GM18505 (cell line): ENCODE measurements at regions not wholly inside any gene's neighbourhood (a gene's known extent, or its start where the extent isn't known, plus 50 kb on each side); places are given as distances from the start of the nearest gene placed in this dataset.

ENCODE experiments used
- ATAC-seq: cut with Tn5 transposase; IDR thresholded peaks from one replicate; pipeline ENCODE4 v1.9.1; 2021; ENCODE audit not compliant: unreplicated experiment
- POLR2A ChIP-seq: IDR thresholded peaks from 4 replicates; pipeline ENCODE4 v1.6.1; 2011; ENCODE audit warnings: borderline replicate concordance; ENCODE audit not compliant: insufficient read depth, insufficient read length; ENCODE audit errors: extremely low read depth

DNA sequence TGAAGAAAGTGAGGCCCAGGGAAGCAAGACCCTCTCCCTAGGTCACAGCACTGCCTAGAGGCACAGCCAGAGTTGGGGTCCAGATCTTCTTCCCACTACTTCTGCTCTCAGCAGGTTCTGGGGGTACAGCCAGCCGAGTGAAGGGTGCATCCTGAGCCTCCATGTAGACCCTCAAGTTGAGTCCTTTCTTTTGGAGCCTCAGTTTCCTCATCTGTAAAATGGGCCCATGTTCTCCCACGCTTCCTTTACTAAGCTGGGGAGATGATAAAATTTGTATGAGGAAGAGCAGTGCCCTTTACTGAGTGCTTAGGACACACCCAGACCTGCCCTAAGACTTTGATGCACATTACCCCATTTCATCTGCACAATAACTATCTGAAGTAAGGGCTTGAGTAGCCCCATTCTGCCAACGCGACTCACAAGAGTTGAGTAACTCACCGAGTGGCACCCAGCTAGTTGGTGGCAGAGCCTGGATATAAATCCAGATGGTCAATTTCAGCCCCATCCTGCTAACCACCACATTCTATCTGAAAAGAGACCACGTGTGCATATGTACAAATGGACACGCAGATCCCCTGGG lies 64.3 kb upstream of the GGTA1 start:
- no peak for ATAC-seq
- no peak for TF ChIP-seq POLR2A

DNA sequence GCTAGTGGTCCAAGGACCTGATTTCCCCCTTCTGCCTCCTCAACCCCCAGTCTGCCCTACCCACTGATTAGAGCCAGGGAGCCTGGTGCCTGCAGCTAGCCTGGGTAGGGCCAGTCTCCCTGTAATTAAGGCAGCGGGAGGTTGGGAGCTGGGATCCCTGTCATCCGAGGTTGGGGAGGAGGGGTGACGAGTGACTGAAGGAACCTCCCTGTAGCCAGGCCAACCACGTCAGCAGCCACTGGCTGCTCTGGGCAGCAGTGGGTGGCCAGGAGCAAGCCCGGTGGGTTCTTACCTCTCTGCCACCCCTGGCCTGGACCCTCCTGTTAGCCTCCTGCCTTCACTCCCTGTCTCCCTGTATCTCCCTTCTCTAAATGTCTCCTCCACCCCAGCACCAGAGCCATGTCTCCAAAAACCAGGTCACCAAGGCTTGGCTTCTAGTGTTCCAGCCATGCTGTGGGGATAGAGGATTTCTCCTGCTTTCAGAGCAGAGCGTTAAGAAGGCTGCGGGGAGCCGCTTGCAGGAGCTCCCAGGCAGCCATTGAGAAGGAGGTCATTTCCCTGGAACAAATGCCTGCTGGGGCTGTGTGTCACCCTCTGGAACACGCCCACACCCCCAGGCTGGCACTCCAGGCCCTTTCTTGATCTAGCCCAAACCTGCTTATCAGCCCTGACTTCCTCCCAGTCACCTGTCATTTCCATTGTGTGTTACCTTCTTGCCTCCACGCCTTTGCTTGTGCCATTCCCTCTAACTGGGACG lies 65.0 kb upstream of the GGTA1 start:
- TF ChIP-seq POLR2A: no peak
- ATAC-seq: no peak

DNA sequence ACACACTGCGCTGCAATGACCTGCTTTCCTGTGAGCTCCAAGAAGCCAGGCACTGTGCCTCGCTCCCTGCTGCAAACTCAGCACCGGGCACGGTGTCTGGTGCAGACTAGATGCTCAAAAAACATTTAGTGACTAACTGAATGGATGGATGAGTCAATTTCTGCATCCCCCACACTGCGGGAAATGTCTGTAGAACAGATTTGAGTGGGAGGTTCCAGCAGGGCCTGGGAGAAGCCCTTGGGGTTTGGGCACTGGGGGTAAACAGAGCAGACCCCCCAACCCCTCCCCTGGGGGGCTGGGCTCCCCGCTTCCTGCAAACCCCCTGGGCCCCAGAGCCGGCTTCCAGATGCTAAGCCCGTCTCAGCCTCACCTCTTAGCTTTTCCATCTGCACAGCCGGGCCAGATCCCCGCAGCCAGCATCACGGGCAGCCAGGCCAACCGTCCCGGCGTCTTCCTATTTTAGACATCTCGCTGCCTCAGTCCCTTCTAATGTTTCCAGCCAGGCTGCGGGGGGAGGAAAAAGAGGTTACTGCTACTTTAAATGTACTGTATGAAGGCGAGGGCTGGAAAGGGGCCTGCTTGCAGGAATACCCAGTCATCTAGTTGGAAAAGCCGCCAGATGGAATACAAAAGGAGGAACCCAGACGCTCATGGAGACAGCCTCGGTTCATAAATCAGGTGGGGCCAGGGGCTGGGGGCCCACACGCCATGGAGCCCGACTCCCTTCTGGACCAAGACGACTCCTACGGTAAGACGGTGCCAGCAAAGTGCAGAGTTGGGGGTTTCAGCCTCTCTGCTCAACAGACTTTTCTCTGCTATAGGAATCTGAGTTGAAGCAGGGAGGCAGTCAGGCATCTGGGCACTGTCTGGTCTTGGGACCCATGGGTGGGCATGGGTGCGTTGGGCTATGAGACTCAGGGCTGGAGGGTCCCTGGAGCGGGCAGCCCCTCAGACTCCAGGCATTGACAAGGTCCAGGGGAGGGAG lies 67.1 kb upstream of the GGTA1 start:
- no peak for ATAC-seq
- TF ChIP-seq POLR2A: no peak

DNA sequence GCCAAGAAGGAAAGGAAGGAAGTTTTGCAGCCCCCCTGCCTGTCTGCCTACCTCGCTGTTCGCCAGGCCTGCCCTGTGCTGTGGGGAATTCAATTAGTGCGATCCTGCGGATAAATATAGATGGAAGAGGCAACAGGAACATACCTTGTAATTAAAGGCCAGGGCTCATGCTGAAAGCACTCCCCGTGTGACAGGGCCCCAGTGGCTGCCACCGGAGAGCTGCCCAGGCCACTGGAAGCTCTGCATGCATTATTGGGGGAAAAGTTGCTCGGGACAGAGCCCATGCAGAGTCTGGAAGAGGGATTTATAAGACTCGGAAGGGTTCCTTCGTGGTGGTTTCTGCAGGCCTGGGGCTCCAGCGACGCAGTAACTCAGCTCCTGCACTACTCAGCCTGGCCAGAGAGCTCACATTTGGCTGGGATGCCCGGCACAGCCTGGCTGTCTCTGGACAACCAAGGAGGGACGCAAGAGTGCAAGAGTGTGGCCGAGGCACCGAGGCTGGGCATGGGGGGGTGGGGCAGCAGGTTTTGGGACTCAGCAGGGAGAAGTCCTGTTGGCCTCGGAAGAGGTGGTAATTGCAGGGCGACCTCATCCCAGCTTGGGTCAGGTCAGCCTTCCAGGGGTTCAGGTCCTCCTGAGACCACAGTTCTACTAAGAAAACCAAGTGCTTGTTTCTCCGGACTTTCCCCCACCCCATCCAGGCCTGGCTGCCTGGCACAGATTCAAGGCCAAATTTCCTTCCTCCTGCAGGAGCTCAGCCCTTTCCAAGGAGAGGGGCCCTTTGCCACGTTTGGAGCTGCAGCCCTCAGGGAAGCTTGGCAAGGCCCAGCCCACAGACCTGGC lies 68.1 kb upstream of the GGTA1 start:
- TF ChIP-seq POLR2A: no peak
- no peak for ATAC-seq

DNA sequence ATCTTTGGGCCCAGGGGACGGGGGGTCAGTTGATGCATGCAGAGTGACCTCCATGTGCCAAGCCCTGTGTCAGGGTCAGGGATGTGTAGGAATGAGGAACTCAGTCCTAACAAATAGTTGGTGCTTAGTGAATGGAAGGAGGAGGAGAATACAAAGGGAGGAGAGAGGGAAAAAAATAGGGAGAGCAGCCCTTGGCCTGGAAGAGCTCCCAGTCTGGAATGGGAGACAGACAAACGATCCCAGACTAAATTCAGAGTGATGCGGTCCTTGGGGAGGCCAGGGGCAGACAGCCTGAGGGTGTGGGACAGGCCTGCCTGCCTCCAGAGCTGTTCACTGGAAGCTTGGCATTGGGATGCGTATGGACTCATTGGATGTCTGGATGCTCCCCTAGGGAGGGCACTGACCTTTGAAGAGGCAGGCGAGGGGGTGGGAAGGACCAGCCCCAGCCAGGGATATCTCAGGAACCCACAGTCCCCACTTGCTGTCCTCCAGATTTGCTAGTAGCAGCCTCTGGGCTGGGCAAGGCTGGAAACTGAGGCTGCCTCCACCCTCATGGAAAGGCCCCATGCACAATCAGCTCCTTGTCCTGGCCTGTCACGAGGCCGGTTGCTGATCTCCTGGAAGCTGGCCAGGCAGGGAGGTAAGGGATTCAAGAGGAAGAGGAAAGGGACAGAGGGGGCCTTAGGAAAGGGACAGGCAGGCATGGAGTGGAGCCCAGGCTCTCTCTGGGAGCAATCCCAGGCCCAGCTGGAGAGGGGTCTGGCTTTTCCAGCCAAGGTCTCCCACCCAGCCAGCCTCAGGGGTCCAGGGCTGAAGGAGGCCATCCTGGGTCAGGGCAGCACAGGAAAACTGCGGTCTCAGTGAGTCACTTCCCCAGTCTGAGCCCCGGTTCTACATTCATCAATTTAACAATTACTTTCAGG lies 69.0 kb upstream of the GGTA1 start:
- TF ChIP-seq POLR2A: no peak
- no peak for ATAC-seq

DNA sequence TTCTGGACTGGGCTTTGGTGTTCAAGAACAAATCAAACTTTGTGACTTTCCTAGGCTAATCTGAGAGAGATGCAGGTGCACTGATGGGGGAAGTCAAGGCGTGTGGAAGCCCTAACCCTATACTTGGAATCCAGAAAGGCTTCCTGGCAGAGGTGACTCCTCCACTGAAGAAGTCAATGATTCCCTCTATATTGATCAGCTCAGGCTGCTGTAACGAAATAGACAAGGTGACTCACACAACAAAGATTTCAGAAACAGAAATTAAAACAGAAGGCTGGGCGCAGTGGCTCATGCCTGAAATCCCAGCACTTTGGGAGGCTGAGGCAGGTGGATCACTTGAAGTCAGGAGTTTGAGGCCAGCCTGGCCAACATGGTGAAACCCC lies 69.6 kb upstream of the GGTA1 start:
- no peak for ATAC-seq
- no peak for TF ChIP-seq POLR2A

DNA sequence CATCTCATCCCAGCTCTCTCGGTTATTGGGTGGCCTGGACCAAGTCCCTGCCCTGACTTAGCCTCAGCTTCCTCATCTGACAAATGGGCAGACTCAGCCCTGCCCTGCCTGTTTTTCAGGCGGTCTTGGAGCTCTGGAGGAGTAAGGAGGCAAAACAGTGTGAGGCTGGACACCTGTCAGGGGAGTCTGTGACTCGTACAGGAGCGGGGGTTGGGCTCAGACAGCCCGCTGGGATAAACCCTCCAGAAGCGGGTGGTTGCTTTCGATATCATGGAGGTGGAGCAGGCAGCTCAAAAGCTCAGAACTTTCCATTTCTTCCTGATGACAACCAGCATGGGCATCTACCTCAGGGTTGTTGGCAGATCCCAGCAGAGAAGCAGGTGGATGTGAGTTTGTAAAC lies 72.9 kb upstream of the GGTA1 start:
- ATAC-seq: no peak

DNA sequence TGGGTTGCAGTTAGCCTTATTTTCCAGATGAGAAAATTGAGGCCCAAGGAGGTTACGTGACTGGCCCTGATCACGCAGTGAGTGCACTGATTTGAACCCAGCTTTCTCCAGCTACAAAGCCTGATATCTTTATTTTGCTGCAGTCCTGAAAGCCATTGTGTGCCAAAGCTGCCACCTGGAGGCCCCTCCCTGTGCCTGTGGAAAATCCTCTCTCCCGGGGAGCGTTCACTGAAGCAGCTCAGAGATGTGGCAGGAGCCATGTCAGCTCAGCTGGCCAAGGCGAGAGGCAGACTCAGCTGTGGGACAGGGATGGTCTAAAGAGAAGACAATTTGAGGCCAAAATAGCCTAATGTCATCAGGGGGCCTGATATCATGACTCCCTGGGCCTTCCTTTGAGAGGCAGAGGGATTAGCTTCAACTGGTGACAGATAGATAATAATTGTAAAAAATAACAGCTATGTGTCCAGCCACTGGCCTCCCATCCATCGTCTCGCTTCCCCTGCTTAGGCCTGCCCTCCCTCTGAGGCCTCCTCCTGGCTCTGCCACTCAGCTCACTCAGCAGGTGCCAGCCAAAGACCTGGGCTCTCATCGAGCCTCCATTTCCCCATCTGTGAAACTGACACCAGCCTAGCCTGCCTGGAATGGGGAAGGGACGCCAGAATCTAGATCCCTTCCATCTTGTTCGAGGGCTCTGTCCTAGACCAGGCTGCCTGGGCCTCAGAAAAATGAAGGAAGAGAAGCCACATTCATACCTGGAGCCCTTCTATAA lies 74.3 kb upstream of the GGTA1 start:
- no peak for ATAC-seq
- TF ChIP-seq POLR2A: no peak

More for the DNA sequence above, 72.9 kb upstream of the GGTA1 start:
- TF ChIP-seq POLR2A: no peak

DNA sequence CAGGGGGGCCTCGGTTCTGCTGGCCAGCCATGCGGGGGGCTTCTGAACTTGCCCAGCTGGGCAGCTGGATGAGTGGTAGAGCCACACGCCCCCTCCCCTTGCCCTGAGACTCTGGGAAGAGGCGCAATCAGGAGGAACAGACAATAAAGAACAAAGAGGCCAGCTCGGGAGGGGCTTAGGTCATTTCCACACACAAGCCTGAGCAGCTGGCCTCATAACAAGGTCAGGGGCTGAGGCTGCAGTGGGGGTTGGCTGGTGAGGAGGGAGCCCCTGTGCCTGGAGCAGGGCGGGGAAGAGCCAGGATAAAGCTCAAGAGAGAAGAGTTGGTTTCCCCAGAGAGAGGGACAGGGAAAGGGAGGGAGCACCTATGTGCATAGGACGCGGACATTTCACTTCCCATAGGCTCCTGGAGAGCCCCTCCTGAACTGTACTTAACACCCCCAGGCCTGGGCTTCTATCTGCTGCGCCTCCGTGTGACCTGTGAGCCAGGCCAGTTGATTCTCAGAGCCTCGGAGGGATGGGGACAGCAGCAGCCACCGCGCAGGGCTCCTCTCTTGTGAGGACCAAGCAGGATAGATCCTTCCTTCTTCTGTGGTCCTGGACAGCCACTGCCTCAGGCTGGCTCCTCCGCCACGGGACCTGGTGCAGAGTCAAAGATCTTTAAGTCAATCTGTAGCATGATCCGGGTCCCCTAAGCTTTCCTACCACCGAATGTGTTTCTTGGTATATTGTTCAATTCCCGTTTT lies 75.3 kb upstream of the GGTA1 start:
- no peak for ATAC-seq
- no peak for TF ChIP-seq POLR2A

DNA sequence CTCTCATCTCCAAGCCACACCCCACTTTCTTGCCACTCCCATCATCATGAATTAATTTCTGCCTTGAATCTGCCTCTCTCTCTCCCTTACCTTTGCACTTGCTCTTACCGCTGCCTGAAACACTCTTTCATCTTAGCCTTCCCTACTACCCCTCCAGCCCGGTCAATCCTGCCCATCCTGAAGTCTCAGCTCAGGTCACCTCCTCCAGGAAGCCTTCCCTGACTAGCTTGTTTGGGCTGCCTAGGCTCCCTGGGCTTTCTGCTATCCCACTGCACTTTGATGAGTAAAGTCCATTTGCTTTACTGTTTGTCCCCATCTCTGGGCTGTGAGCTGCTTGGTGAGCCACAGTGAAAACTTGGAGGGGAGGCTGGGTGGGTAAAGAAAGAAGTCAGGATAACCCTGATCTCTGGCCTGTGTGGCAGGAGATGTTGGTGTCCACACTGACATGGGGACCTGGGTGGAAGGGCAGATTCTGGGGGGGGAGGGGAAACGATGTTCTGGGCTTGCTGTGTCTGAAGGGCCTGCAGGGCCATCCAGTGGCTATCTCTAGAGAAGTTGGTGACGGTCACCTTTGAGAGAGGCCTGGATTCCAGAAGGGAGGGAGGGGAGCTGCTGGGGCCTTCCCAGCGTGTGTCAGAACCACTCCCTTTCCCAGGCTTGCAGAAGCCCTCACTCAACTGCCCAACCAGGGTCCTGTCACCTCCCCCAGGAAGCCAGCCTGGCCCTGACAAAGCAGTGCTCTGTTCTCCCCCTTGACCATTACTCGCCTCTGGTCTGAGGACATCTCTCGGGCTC lies 75.0 kb upstream of the DAB2IP start:
- ATAC-seq: no peak
- TF ChIP-seq POLR2A: no peak

DNA sequence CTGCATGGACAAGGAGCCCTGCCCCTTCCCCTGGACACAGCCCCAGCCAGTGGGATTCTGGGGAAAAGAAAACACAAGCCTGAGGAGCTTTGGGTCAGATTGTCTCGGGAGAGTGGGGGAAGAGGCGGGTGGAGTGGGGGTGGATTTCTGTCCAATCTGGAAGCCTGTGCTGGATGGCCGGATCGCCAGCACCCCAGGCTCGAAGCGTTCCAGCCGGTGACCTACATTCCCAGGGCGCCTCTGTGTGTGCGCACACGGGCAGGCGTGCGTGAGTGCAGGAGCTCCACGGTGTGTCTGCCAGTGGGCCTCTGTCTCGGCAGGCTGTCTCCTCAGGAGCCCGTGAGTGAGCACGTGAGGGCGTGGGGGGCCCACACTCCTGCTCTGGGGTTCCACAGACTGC lies 74.3 kb upstream of the DAB2IP start:
- no peak for TF ChIP-seq POLR2A
- no peak for ATAC-seq
